ENCODE measurements at regions not wholly inside any gene's neighbourhood (a gene's known extent, or its start where the extent isn't known, plus 50 kb on each side); places are given as distances from the start of the nearest gene placed in this dataset.

DNA sequence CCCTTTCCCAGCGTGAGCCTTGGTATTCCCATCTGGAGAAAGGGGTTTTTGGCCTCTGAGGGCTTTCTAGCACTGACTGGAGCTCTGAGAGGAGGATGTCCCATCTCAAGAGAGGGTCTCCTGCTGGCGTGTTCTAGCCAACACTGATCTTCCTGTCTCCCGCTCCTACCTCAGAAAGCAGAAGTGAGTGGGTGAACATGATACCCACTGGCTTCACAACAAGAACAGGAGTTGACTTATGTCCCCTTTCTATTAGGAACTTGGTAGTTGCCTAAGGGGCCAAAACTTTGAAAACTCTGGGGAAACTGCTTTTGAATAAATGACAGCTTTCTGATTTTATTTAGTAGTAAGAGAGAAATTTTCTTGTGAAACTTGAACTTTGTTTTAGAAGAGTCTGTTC, 113.1 kb upstream of the ADCY1 start:
- TF ChIP-seq, protein P1, sequence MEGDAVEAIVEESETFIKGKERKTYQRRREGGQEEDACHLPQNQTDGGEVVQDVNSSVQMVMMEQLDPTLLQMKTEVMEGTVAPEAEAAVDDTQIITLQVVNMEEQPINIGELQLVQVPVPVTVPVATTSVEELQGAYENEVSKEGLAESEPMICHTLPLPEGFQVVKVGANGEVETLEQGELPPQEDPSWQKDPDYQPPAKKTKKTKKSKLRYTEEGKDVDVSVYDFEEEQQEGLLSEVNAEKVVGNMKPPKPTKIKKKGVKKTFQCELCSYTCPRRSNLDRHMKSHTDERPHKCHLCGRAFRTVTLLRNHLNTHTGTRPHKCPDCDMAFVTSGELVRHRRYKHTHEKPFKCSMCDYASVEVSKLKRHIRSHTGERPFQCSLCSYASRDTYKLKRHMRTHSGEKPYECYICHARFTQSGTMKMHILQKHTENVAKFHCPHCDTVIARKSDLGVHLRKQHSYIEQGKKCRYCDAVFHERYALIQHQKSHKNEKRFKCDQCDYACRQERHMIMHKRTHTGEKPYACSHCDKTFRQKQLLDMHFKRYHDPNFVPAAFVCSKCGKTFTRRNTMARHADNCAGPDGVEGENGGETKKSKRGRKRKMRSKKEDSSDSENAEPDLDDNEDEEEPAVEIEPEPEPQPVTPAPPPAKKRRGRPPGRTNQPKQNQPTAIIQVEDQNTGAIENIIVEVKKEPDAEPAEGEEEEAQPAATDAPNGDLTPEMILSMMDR (IDR thresholded peaks at IDR 0.05): no peak
- no peak for TF ChIP-seq POLR2A (IDR thresholded peaks at IDR 0.05)

Measured in esophagus squamous epithelium (tissue), 4 donors.